ENCODE measurements at regions not wholly inside any gene's neighbourhood (a gene's known extent, or its start where the extent isn't known, plus 50 kb on each side); places are given as distances from the start of the nearest gene placed in this dataset.

- TF ChIP-seq POLR2A (IDR thresholded peaks at IDR 0.05) (no peak), POLR2AphosphoS5 (IDR thresholded peaks at IDR 0.05) (no peak), EP300 (IDR thresholded peaks at IDR 0.05) (no peak)
- TF ChIP-seq, protein P1, sequence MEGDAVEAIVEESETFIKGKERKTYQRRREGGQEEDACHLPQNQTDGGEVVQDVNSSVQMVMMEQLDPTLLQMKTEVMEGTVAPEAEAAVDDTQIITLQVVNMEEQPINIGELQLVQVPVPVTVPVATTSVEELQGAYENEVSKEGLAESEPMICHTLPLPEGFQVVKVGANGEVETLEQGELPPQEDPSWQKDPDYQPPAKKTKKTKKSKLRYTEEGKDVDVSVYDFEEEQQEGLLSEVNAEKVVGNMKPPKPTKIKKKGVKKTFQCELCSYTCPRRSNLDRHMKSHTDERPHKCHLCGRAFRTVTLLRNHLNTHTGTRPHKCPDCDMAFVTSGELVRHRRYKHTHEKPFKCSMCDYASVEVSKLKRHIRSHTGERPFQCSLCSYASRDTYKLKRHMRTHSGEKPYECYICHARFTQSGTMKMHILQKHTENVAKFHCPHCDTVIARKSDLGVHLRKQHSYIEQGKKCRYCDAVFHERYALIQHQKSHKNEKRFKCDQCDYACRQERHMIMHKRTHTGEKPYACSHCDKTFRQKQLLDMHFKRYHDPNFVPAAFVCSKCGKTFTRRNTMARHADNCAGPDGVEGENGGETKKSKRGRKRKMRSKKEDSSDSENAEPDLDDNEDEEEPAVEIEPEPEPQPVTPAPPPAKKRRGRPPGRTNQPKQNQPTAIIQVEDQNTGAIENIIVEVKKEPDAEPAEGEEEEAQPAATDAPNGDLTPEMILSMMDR (IDR thresholded peaks at IDR 0.05) = no peak
Observed at GRCh38 chr10:123236126-123236525, 81.9 kb downstream of the BUB3 start.
